ENCODE measurements at regions not wholly inside any gene's neighbourhood (a gene's known extent, or its start where the extent isn't known, plus 50 kb on each side); places are given as distances from the start of the nearest gene placed in this dataset.

- TF ChIP-seq CTCF (IDR thresholded peaks at IDR 0.05): no peak
- TF ChIP-seq POLR2A (IDR thresholded peaks at IDR 0.05): no peak
- Histone ChIP-seq H3K27ac (no peak overlapping the region), H3K4me3 (no peak overlapping the region), H3K9me3 (no peaks in the 10 kb centered on the region), H3K27me3 (no peaks in the 10 kb centered on the region), H3K4me1 (no peaks in the 10 kb centered on the region), H3K36me3 (no peaks in the 10 kb centered on the region)
- no peak for DNase-seq
- peak in 1 of 4 donors; percentile 26 for ATAC-seq
- 57% methylated on average over 3 of the region's 3 CpGs for WGBS (ENCODE audit: insufficient coverage, low coverage, low lambda C conversion rate, missing lambda C conversion rate)
- intact Hi-C loops (cut with DNase I): no loop called here
Measured at GRCh38 chr10:83272666-83273434, 866.5 kb upstream of the GHITM start.

GRCh38 chr10:83274088-83274487 lies 865.2 kb upstream of the GHITM start:
- intact Hi-C loops (cut with DNase I): no loop called here
- no peak for ATAC-seq
- Histone ChIP-seq H3K9me3 (no peaks in the 10 kb centered on the region), H3K4me1 (no peaks in the 10 kb centered on the region), H3K36me3 (no peaks in the 10 kb centered on the region), H3K27me3 (no peaks in the 10 kb centered on the region), H3K27ac (no peak overlapping the region), H3K4me3 (no peak overlapping the region)
- 38% methylated on average over 1 of the region's 1 CpG for WGBS (ENCODE audit: insufficient coverage, low coverage, low lambda C conversion rate, missing lambda C conversion rate)
- TF ChIP-seq POLR2A (IDR thresholded peaks at IDR 0.05) (no peak), CTCF (IDR thresholded peaks at IDR 0.05) (no peak)
- DNase-seq: no peak

- ATAC-seq (no peak), DNase-seq (no peak)
- WGBS (ENCODE audit: insufficient coverage, low coverage, low lambda C conversion rate, missing lambda C conversion rate): 62% methylated on average over 2 of the region's 2 CpGs
- Histone ChIP-seq H3K4me3 (no peak overlapping the region), H3K27ac (no peak overlapping the region), H3K4me1 (no peaks in the 10 kb centered on the region), H3K9me3 (no peaks in the 10 kb centered on the region), H3K27me3 (no peaks in the 10 kb centered on the region), H3K36me3 (no peaks in the 10 kb centered on the region)
- no peak for TF ChIP-seq CTCF (IDR thresholded peaks at IDR 0.05)
- TF ChIP-seq POLR2A (IDR thresholded peaks at IDR 0.05): no peak
- intact Hi-C loops (cut with DNase I): no loop called here
Measured at GRCh38 chr10:83276971-83277370, 862.3 kb upstream of the GHITM start.

GRCh38 chr10:83283151-83283550 lies 856.2 kb upstream of the GHITM start:
- DNase-seq (no peak), ATAC-seq (no peak)
- TF ChIP-seq CTCF (IDR thresholded peaks at IDR 0.05) (no peak), POLR2A (IDR thresholded peaks at IDR 0.05) (no peak)
- H3K36me3 ChIP-seq: no peaks in the 10 kb centered on the region
- no peaks in the 10 kb centered on the region for H3K27me3 ChIP-seq
- intact Hi-C loops (cut with DNase I): no loop called here
- H3K4me3 ChIP-seq: no peak overlapping the region
- H3K4me1 ChIP-seq: no peaks in the 10 kb centered on the region
- no peak overlapping the region for H3K27ac ChIP-seq
- no peaks in the 10 kb centered on the region for H3K9me3 ChIP-seq

GRCh38 chr10:83287374-83287773 lies 851.9 kb upstream of the GHITM start:
- Histone ChIP-seq H3K36me3 (no peaks in the 10 kb centered on the region), H3K4me3 (no peak overlapping the region), H3K9me3 (no peaks in the 10 kb centered on the region), H3K27me3 (no peaks in the 10 kb centered on the region), H3K4me1 (no peaks in the 10 kb centered on the region), H3K27ac (no peak overlapping the region)
- no peak for TF ChIP-seq CTCF (IDR thresholded peaks at IDR 0.05)
- TF ChIP-seq POLR2A (IDR thresholded peaks at IDR 0.05): no peak
- intact Hi-C loops (cut with DNase I): no loop called here
- no peak for ATAC-seq
- 60% methylated on average over 2 of the region's 2 CpGs for WGBS (ENCODE audit: insufficient coverage, low coverage, low lambda C conversion rate, missing lambda C conversion rate)
- no peak for DNase-seq
